Activated CD8-positive, alpha-beta T cell treated with anti-CD3 and anti-CD28 coated beads for 36 hours (primary cell): ENCODE measurements at regions not wholly inside any gene's neighbourhood (a gene's known extent, or its start where the extent isn't known, plus 50 kb on each side); places are given as distances from the start of the nearest gene placed in this dataset.
"Not testable (repeated sequence)": the region's sequence is repeated elsewhere in the genome, so short reads cannot be mapped to it uniquely, and the experiment has no call there.

Experiments used
- ATAC-seq: fragments of 200-7000 bp; cut with Tn5 transposase; one replicate; pipeline ENCODE4 v1.10.0; 2021; ENCODE audit warnings: mild to moderate bottlenecking, moderate library complexity
- CTCF ChIA-PET: fragments of 350-600 bp; sonication (Branson Sonifier 250); formaldehyde crosslinking; loops from one replicate; lab custom pipeline; 2021; ENCODE audit warnings: antibody characterized with exemption; lab: Charles Lee
- POLR2A ChIA-PET: fragments of 350-600 bp; sonication (Branson Sonifier 250); formaldehyde crosslinking; loops from one replicate; lab custom pipeline; 2021; ENCODE audit warnings: antibody characterized with exemption; lab: Charles Lee
- DNase-seq: peaks from one replicate; pipeline ENCODE4 v3.0.0-alpha.2; 2020
- H3K27ac Mint-ChIP-seq: one replicate; pipeline ENCODE4 v1.8.0; 2021; ENCODE audit warnings: mild to moderate bottlenecking, mixed read lengths
- H3K27me3 Mint-ChIP-seq: one replicate; pipeline ENCODE4 v1.8.0; 2021; ENCODE audit warnings: mixed read lengths
- H3K36me3 Mint-ChIP-seq: one replicate; pipeline ENCODE4 v1.8.0; 2021; ENCODE audit warnings: low read depth, mixed read lengths
- H3K4me1 Mint-ChIP-seq: one replicate; pipeline ENCODE4 v1.8.0; 2021; ENCODE audit warnings: low read depth, mixed read lengths
- H3K4me3 Mint-ChIP-seq: one replicate; pipeline ENCODE4 v1.8.0; 2021; ENCODE audit warnings: mild to moderate bottlenecking, moderate library complexity, mixed read lengths
- H3K9me3 Mint-ChIP-seq: one replicate; pipeline ENCODE4 v1.8.0; 2021; ENCODE audit warnings: mixed read lengths
- intact Hi-C: fragments of 100-400 bp; cut with micrococcal nuclease; formaldehyde crosslinking; loops from one replicate; pipeline ENCODE4 v1.10.0; 2022

- ATAC-seq, H3K4me1 Mint-ChIP-seq: not testable (repeated sequence)
Measured at GRCh38 chr9:40768646-40769198, 359.8 kb downstream of the FOXD4L6 start.

GRCh38 chr9:40768178-40768577 is 360.3 kb downstream of the FOXD4L6 start:
- H3K27ac Mint-ChIP-seq, H3K4me1 Mint-ChIP-seq, H3K27me3 Mint-ChIP-seq, H3K36me3 Mint-ChIP-seq, DNase-seq, POLR2A ChIA-PET, H3K9me3 Mint-ChIP-seq, ATAC-seq, CTCF ChIA-PET, H3K4me3 Mint-ChIP-seq, intact Hi-C loops: not testable (repeated sequence)

More at GRCh38 chr9:40768646-40769198, 359.8 kb downstream of the FOXD4L6 start:
- CTCF ChIA-PET, DNase-seq, H3K36me3 Mint-ChIP-seq, POLR2A ChIA-PET, H3K27ac Mint-ChIP-seq, intact Hi-C loops, H3K4me3 Mint-ChIP-seq, H3K9me3 Mint-ChIP-seq, H3K27me3 Mint-ChIP-seq: not testable (repeated sequence)

GRCh38 chr9:40754957-40755356 is 373.5 kb downstream of the FOXD4L6 start:
- POLR2A ChIA-PET, DNase-seq, ATAC-seq, H3K36me3 Mint-ChIP-seq, H3K9me3 Mint-ChIP-seq, H3K4me3 Mint-ChIP-seq, H3K4me1 Mint-ChIP-seq, H3K27ac Mint-ChIP-seq, CTCF ChIA-PET, intact Hi-C loops, H3K27me3 Mint-ChIP-seq: not testable (repeated sequence)

- H3K4me3 Mint-ChIP-seq, ATAC-seq, CTCF ChIA-PET, POLR2A ChIA-PET, intact Hi-C loops, H3K27ac Mint-ChIP-seq, H3K27me3 Mint-ChIP-seq, H3K9me3 Mint-ChIP-seq, DNase-seq, H3K4me1 Mint-ChIP-seq, H3K36me3 Mint-ChIP-seq: not testable (repeated sequence)
Measured at GRCh38 chr9:40753288-40753687, 375.2 kb downstream of the FOXD4L6 start.

GRCh38 chr9:40746921-40747485 is 381.5 kb downstream of the FOXD4L6 start:
- POLR2A ChIA-PET, H3K4me1 Mint-ChIP-seq, H3K36me3 Mint-ChIP-seq, H3K27me3 Mint-ChIP-seq, intact Hi-C loops, ATAC-seq, H3K9me3 Mint-ChIP-seq, H3K4me3 Mint-ChIP-seq, CTCF ChIA-PET, H3K27ac Mint-ChIP-seq: not testable (repeated sequence)
- DNase-seq: peak; percentile 3
